HG02938 (cell line): ENCODE measurements at regions not wholly inside any gene's neighbourhood (a gene's known extent, or its start where the extent isn't known, plus 50 kb on each side); places are given as distances from the start of the nearest gene placed in this dataset.
A peak's percentile ranks its signal among the peaks of the same experiment; 100 is the strongest.
"Not testable (repeated sequence)": the region's sequence is repeated elsewhere in the genome, so short reads cannot be mapped to it uniquely, and the experiment has no call there.

Experiments
- ATAC-seq: cut with Tn5 transposase; IDR thresholded peaks from one replicate; pipeline ENCODE4 v1.9.1; 2021; ENCODE audit warnings: mild to moderate bottlenecking, moderate library complexity; ENCODE audit not compliant: unreplicated experiment

GRCh38 chr13:99677116-99677951 is 176.1 kb downstream of the TM9SF2 start:
- no peak for ATAC-seq

GRCh38 chr13:99671746-99672145 is 170.5 kb downstream of the TM9SF2 start:
- no peak for ATAC-seq

- not testable (repeated sequence) for ATAC-seq
These were observed 167.8 kb downstream of the TM9SF2 start for GRCh38 chr13:99669096-99669495.

- ATAC-seq: no peak
These were observed 165.0 kb downstream of the TM9SF2 start for GRCh38 chr13:99666146-99666805.

- no peak for ATAC-seq
These were observed 164.4 kb downstream of the TM9SF2 start for GRCh38 chr13:99665711-99666110.

- ATAC-seq: no peak
These were observed 162.6 kb downstream of the TM9SF2 start for GRCh38 chr13:99663908-99664307.

- ATAC-seq: no peak
These were observed 162.0 kb downstream of the TM9SF2 start for GRCh38 chr13:99663185-99663825.

- ATAC-seq: no peak
These were observed 161.4 kb downstream of the TM9SF2 start for GRCh38 chr13:99662678-99663077.

- no peak for ATAC-seq
These were observed 160.5 kb downstream of the TM9SF2 start for GRCh38 chr13:99661791-99662190.

- ATAC-seq: no peak
These were observed 158.7 kb downstream of the TM9SF2 start for GRCh38 chr13:99659866-99660554.

GRCh38 chr13:99659226-99659625 is 158.0 kb downstream of the TM9SF2 start:
- ATAC-seq: no peak

- peak; percentile 38 for ATAC-seq
These were observed 157.2 kb downstream of the TM9SF2 start for GRCh38 chr13:99658261-99658991.

GRCh38 chr13:99657848-99658260 is 156.6 kb downstream of the TM9SF2 start:
- no peak for ATAC-seq

- no peak for ATAC-seq
These were observed 155.6 kb downstream of the TM9SF2 start for GRCh38 chr13:99656844-99657381.

- peak; percentile 58 for ATAC-seq
These were observed 154.9 kb downstream of the TM9SF2 start for GRCh38 chr13:99656092-99656745.

- no peak for ATAC-seq
These were observed 154.2 kb downstream of the TM9SF2 start for GRCh38 chr13:99655351-99656091.

- no peak for ATAC-seq
These were observed 152.8 kb downstream of the TM9SF2 start for GRCh38 chr13:99654076-99654475.

GRCh38 chr13:99653526-99653925 is 152.3 kb downstream of the TM9SF2 start:
- no peak for ATAC-seq

GRCh38 chr13:99652901-99653300 is 151.6 kb downstream of the TM9SF2 start:
- ATAC-seq: no peak
